HepG2 (cell line): ENCODE measurements at regions not wholly inside any gene's neighbourhood (a gene's known extent, or its start where the extent isn't known, plus 50 kb on each side); places are given as distances from the start of the nearest gene placed in this dataset.

Source experiments
- ATAC-seq: fragments of 200-7000 bp; cut with Tn5 transposase; 3 replicates; pipeline ENCODE4 v1.9.1; 2020; ENCODE audit warnings: mild to moderate bottlenecking, moderate library complexity
- BruUV-seq: library from RNA; stranded (reverse); fragments of 400-500 nt; replicated peaks from 2 replicates; lab custom pipeline; 2021; lab: Mats Ljungman, UMichigan
- CTCF ChIA-PET: fragments of 300-600 bp; formaldehyde crosslinking; extraction: SDS; loops from one replicate; lab custom pipeline; 2021; ENCODE audit warnings: low total read pairs, inconsistent platforms, low intra/inter-chr PET ratio; lab: Yijun Ruan, JAX
- POLR2A ChIA-PET: fragments of 350-600 bp; sonication (Branson Sonifier 250); formaldehyde crosslinking; loops from one replicate; lab custom pipeline; 2020; ENCODE audit warnings: antibody characterized with exemption, inconsistent platforms; lab: Yijun Ruan, JAX
- DNase-seq: peaks from one replicate; pipeline ENCODE4 v3.0.0-alpha.2; 2015; ENCODE audit warnings: low spot score
- FAIRE-seq: peaks from 3 replicates; lab custom pipeline; 2011; peaks lifted over from hg19 to GRCh38; lab: Jason Lieb, UNC
- H2AFZ ChIP-seq: one replicate; pipeline ENCODE4 v1.6.1; 2011; ENCODE audit warnings: low read length, inconsistent platforms
- H3K27ac ChIP-seq: fragments of 300-600 bp; 3 replicates; pipeline ENCODE4 v1.8.0; 2011; ENCODE audit warnings: mixed run types, mild to moderate bottlenecking, mixed read lengths, low read length, inconsistent platforms; ENCODE audit not compliant: insufficient read depth; ENCODE audit errors: extremely low read length
- H3K27me3 ChIP-seq, 2 experiments: fragments of 200-600 bp in 1 of 2; 2 replicates in 1 of 2; 3 replicates in 1 of 2; pipeline versions ENCODE4 v1.6.0 to v1.8.0; 2011; ENCODE audit warnings: low read length in 2 of 2, mild to moderate bottlenecking in 2 of 2, moderate library complexity in 2 of 2, inconsistent platforms in 1 of 2; ENCODE audit not compliant: insufficient read depth in 2 of 2, control insufficient read depth in 1 of 2
- H3K36me3 ChIP-seq, 2 experiments: fragments of 200-600 bp in 1 of 2; replicated peaks in 1 of 2; 2 replicates in 1 of 2; 3 replicates in 1 of 2; pipeline versions ENCODE4 v1.5.1 to v1.8.0; 2011; ENCODE audit warnings: low read length in 2 of 2, inconsistent platforms in 1 of 2; ENCODE audit not compliant: insufficient read depth in 2 of 2, control insufficient read depth in 1 of 2
- H3K4me1 ChIP-seq: 2 replicates; pipeline ENCODE4 v1.5.1; 2012; ENCODE audit warnings: low read length, inconsistent platforms; ENCODE audit not compliant: insufficient read depth
- H3K4me2 ChIP-seq: 2 replicates; pipeline ENCODE4 v1.6.0; 2011; ENCODE audit warnings: low read depth, low read length, inconsistent platforms
- H3K4me3 ChIP-seq, 3 experiments: fragments of 200-600 bp in 1 of 3; sonication (generic), shearing (Covaris generic) in 1 of 3; replicated peaks in 1 of 3; 2 replicates each; pipeline ENCODE4 v1.5.1; 2011 to 2016; ENCODE audit warnings: low read length in 3 of 3, inconsistent platforms in 2 of 3, low read depth in 2 of 3, mild to moderate bottlenecking in 2 of 3, control low read depth in 1 of 3, mixed read lengths in 1 of 3; ENCODE audit not compliant: insufficient read depth in 1 of 3
- H3K79me2 ChIP-seq: one replicate; pipeline ENCODE4 v1.6.1; 2011; ENCODE audit warnings: low read length, inconsistent platforms; ENCODE audit not compliant: insufficient read depth
- H3K9ac ChIP-seq: 2 replicates; pipeline ENCODE4 v1.6.0; 2011; ENCODE audit warnings: mild to moderate bottlenecking, low read depth, low read length, inconsistent platforms; ENCODE audit not compliant: insufficient read depth
- H3K9me3 ChIP-seq: 2 replicates; pipeline ENCODE4 v1.5.1; 2012; ENCODE audit warnings: mild to moderate bottlenecking, low read length
- H4K20me1 ChIP-seq: 2 replicates; pipeline ENCODE4 v1.6.0; 2011; ENCODE audit warnings: inconsistent platforms, mild to moderate bottlenecking, low read length, moderate library complexity; ENCODE audit not compliant: insufficient read depth
- AGO2 ChIP-seq: fragments of 200-400 bp; formaldehyde crosslinking; optimal IDR thresholded peaks from 2 replicates; pipeline ENCODE3; 2017; ENCODE audit warnings: mild to moderate bottlenecking, low read depth, low read length, moderate library complexity
- KMT2B ChIP-seq: IDR thresholded peaks from 2 replicates; pipeline ENCODE4 v1.6.1; 2016; ENCODE audit warnings: missing genetic modification reagents, missing compliant biosample characterization
- NFKBIZ ChIP-seq: IDR thresholded peaks from 2 replicates; pipeline ENCODE4 v1.6.1; 2018; ENCODE audit warnings: missing genetic modification reagents, missing compliant biosample characterization
- TCF7 ChIP-seq: sonication (generic); IDR thresholded peaks from 2 replicates; pipeline ENCODE4 v1.6.1; 2016; ENCODE audit warnings: antibody characterized with exemption, low read depth
- THAP11 ChIP-seq: IDR thresholded peaks from 2 replicates; pipeline ENCODE4 v1.6.1; 2016; ENCODE audit warnings: missing biosample characterization, missing genetic modification reagents
- ZFP36 ChIP-seq: fragments of 150-350 bp; IDR thresholded peaks from 2 replicates; pipeline ENCODE4 v1.6.1; 2018; ENCODE audit warnings: borderline replicate concordance, low read length, low read depth; ENCODE audit not compliant: partially characterized antibody
- WGBS: methylation state at CpG from one replicate; pipeline ENCODE4 v1.1.6; 2017; ENCODE audit warnings: low lambda C conversion rate; 5-methylcytosine and 5-hydroxymethylcytosine counted together
- in situ Hi-C: cut with HindIII; loops from 2 replicates; pipeline ENCODE4 v1.10.0; 2017; ENCODE audit warnings: low pct_unique_long_range_greater_than_20kb; ENCODE audit not compliant: extremely low pct_ligation_motif_present
- intact Hi-C: fragments of 100-400 bp; cut with micrococcal nuclease; formaldehyde crosslinking; loops from one replicate; pipeline ENCODE4 v1.10.0; 2022; ENCODE audit not compliant: unreplicated experiment

DNA sequence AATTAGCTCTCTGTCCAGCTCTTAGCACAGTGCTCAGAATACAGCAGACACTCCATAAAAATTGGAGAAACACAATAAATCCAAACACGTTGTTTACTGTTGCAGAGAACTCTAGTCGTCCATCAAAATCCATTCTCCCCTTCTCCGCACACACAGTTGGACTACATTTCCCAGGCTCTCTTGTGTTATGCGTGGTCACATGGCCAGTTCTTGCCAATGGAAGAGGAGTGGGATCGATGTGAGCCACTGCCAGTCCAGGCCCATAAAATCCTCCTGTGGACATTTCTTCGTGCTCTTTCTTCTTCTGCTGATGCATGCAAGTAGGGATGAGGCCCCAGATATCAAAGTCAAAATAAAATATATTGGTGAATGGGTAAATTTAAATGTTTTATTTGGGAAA is 114.3 kb upstream of the FMN2 start:
- peaks cover 43% of the 10 kb centered on the region for H3K9me3 ChIP-seq
- DNase-seq (no peak), ATAC-seq (no peak)
- H3K4me2 ChIP-seq, result no peak overlapping the region
- H3K4me1 ChIP-seq, result no peaks in the 10 kb centered on the region
- H3K9ac ChIP-seq, result no peak overlapping the region
- POLR2A ChIA-PET, result no interaction called here
- H4K20me1 ChIP-seq, result no peaks in the 10 kb centered on the region
- no peaks in the 10 kb centered on the region for H3K36me3 ChIP-seq
- 31% methylated on average over 6 of the region's 6 CpGs for WGBS
- in situ Hi-C loops, result no loop called here
- no peaks in the 10 kb centered on the region for H3K27me3 ChIP-seq
- H3K79me2 ChIP-seq, result no peaks in the 10 kb centered on the region
- no peak overlapping the region for H3K27ac ChIP-seq
- TF ChIP-seq ZFP36 (no peak), THAP11 (CRISPR knock-in tag) (peak; percentile 26; the same call in 1 of the 2 replicates)
- TF ChIP-seq, all 625 proteins: peak for 1
- BruUV-seq, result no TSS peak
- intact Hi-C loops, result no loop called here
- FAIRE-seq, result no peak
- CTCF ChIA-PET, result interaction anchor here (2.7 kb wide), 1 partner anchor 26 kb away, joined by 34 read pairs; no protein-coding TSS in a partner anchor
- no peak overlapping the region for H3K4me3 ChIP-seq
- H2AFZ ChIP-seq, result no peak overlapping the region

DNA sequence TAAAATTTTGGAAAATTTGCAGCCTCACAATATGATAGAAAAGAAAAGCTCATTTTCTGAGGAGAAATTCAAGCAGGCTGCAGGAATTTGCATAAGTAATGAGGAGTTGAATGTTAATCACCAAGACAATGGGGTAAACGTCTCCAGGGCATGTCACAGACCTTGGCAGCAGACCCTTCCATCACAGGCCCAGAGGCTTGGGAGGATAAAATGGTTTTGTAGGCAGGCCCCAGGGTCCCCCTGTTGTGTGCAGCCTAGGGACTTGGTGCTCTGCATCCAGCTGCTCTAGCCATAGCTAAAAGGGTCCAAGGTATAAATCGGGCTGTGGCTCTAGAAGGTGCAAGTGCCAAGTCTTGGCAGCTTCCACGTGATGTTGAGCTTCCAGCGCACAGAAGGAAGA is 112.2 kb upstream of the FMN2 start:
- no peak overlapping the region for H3K4me2 ChIP-seq
- H3K9me3 ChIP-seq, result peaks cover 63% of the 10 kb centered on the region
- H3K27me3 ChIP-seq, result no peaks in the 10 kb centered on the region
- H3K4me1 ChIP-seq, result no peaks in the 10 kb centered on the region
- in situ Hi-C loops (no loop called here), intact Hi-C loops (no loop called here)
- no TSS peak for BruUV-seq
- TF ChIP-seq TCF7, result no peak
- no peak for TF ChIP-seq NFKBIZ
- no peak for TF ChIP-seq KMT2B (CRISPR knock-in tag)
- TF ChIP-seq AGO2, result no peak
- peak; percentile 7 for TF ChIP-seq ZFP36
- no peaks in the 10 kb centered on the region for H3K79me2 ChIP-seq
- ATAC-seq (no peak), DNase-seq (no peak), FAIRE-seq (no peak)
- no peaks in the 10 kb centered on the region for H4K20me1 ChIP-seq
- no peak overlapping the region for H3K27ac ChIP-seq
- H2AFZ ChIP-seq, result no peak overlapping the region
- no peaks in the 10 kb centered on the region for H3K36me3 ChIP-seq
- ChIA-PET POLR2A (no interaction called here), CTCF (no interaction called here)
- no peak overlapping the region for H3K4me3 ChIP-seq
- H3K9ac ChIP-seq, result no peak overlapping the region
- WGBS, result 14% methylated on average over 4 of the region's 4 CpGs
